SK-N-SH (cell line): ENCODE measurements at regions not wholly inside any gene's neighbourhood (a gene's known extent, or its start where the extent isn't known, plus 50 kb on each side); places are given as distances from the start of the nearest gene placed in this dataset.
A peak's percentile ranks its signal among the peaks of the same experiment; 100 is the strongest.
"Not testable (repeated sequence)": the region's sequence is repeated elsewhere in the genome, so short reads cannot be mapped to it uniquely, and the experiment has no call there.

ENCODE experiments used
- CTCF ChIA-PET: fragments of 300-600, 350-600 bp; formaldehyde crosslinking; extraction: SDS; loops from one replicate; lab custom pipeline; 2021; lab: Yijun Ruan, JAX
- POLR2A ChIA-PET: fragments of 350-600 bp; sonication (Branson Sonifier 250); formaldehyde crosslinking; extraction: SDS; loops from one replicate; lab custom pipeline; 2020; ENCODE audit warnings: antibody characterized with exemption, inconsistent platforms; lab: Yijun Ruan, JAX
- DNase-seq: peaks from one replicate; pipeline ENCODE4 v3.0.0; 2012
- H2AFZ ChIP-seq: fragments of 200-600 bp; sonication (generic); 2 replicates; pipeline ENCODE4 v1.8.1; 2016; ENCODE audit warnings: antibody characterized with exemption, mild to moderate bottlenecking, low read depth
- H3F3A ChIP-seq: fragments of 200-600 bp; sonication (generic); replicated peaks from 2 replicates; pipeline ENCODE3; 2016; ENCODE audit warnings: antibody characterized with exemption, mild to moderate bottlenecking; ENCODE audit not compliant: insufficient read depth
- H3K27ac ChIP-seq, 2 experiments: fragments of 200-500 bp in 1 of 2; fragments of 200-600 bp in 1 of 2; sonication (Bioruptor generic) in 1 of 2; sonication (generic), shearing (Covaris generic) in 1 of 2; 2 replicates each; pipeline versions ENCODE4 v1.5.1 to v1.6.1; 2014 to 2016; ENCODE audit warnings: low read depth in 2 of 2, inconsistent platforms in 1 of 2, low read length in 1 of 2, mild to moderate bottlenecking in 1 of 2, mixed read lengths in 1 of 2
- H3K27me3 ChIP-seq: fragments of 200-600 bp; sonication (generic), shearing (Covaris generic); 2 replicates; pipeline ENCODE4 v1.6.1; 2016; ENCODE audit warnings: mixed run types; ENCODE audit not compliant: insufficient read depth
- H3K36me3 ChIP-seq, 2 experiments: fragments of 200-500 bp in 1 of 2; fragments of 200-600 bp in 1 of 2; sonication (Bioruptor generic) in 1 of 2; sonication (generic) in 1 of 2; replicated peaks in 1 of 2; 2 replicates each; pipeline versions ENCODE3 to v1.5.1; 2014 to 2016; ENCODE audit warnings: low read length in 1 of 2, mild to moderate bottlenecking in 1 of 2; ENCODE audit not compliant: insufficient read depth in 2 of 2, control insufficient read depth in 1 of 2
- H3K4me1 ChIP-seq, 2 experiments: fragments of 200-500 bp in 1 of 2; fragments of 200-600 bp in 1 of 2; sonication (Bioruptor generic) in 1 of 2; sonication (generic), shearing (Covaris generic) in 1 of 2; 2 replicates each; pipeline versions ENCODE4 v1.5.1 to v1.6.1; 2014 to 2016; ENCODE audit warnings: low read depth in 1 of 2, low read length in 1 of 2, mixed run types in 1 of 2; ENCODE audit not compliant: insufficient read depth in 2 of 2, control insufficient read depth in 1 of 2
- H3K4me2 ChIP-seq: fragments of 200-600 bp; sonication (generic), shearing (Covaris generic); 2 replicates; pipeline ENCODE4 v1.6.1; 2017; ENCODE audit warnings: mixed run types
- H3K4me3 ChIP-seq, 2 experiments: fragments of 200-500 bp in 1 of 2; fragments of 200-600 bp in 1 of 2; sonication (Bioruptor generic) in 1 of 2; sonication (generic), shearing (Covaris generic) in 1 of 2; 2 replicates each; pipeline versions ENCODE4 v1.5.1 to v1.8.1; 2014 to 2016; ENCODE audit warnings: low read depth in 2 of 2, inconsistent platforms in 1 of 2, low read length in 1 of 2, mild to moderate bottlenecking in 1 of 2, mixed read lengths in 1 of 2, moderate library complexity in 1 of 2
- H3K79me2 ChIP-seq: fragments of 200-600 bp; sonication (generic); 2 replicates; pipeline ENCODE4 v1.8.1; 2017; ENCODE audit warnings: mild to moderate bottlenecking; ENCODE audit not compliant: insufficient read depth
- H3K9ac ChIP-seq: fragments of 200-600 bp; sonication (generic); 2 replicates; pipeline ENCODE4 v1.6.1; 2017; ENCODE audit warnings: mixed run types
- H3K9me2 ChIP-seq: fragments of 200-600 bp; sonication (generic); 2 replicates; pipeline ENCODE4 v1.6.1; 2017; ENCODE audit warnings: mixed run types
- H3K9me3 ChIP-seq: fragments of 200-600 bp; sonication (generic); 2 replicates; pipeline ENCODE4 v1.6.1; 2017; ENCODE audit warnings: mixed run types, mild to moderate bottlenecking, moderate library complexity
- H4K20me1 ChIP-seq: fragments of 200-600 bp; sonication (generic); 2 replicates; pipeline ENCODE4 v1.6.1; 2017; ENCODE audit warnings: mild to moderate bottlenecking, mixed run types; ENCODE audit not compliant: insufficient read depth
- CHD2 ChIP-seq: fragments of 150-350 bp; IDR thresholded peaks from 2 replicates; pipeline ENCODE4 v1.6.1; 2018; ENCODE audit warnings: low read length; ENCODE audit not compliant: partially characterized antibody
- CTCF ChIP-seq: fragments of 200-600 bp; sonication (generic); IDR thresholded peaks from 2 replicates; pipeline ENCODE4 v1.6.1; 2017; ENCODE audit warnings: antibody characterized with exemption, mild to moderate bottlenecking, moderate library complexity
- ELF1 ChIP-seq: IDR thresholded peaks from 2 replicates; pipeline ENCODE4 v1.4.0; 2012
- FOSL2 ChIP-seq: IDR thresholded peaks from 2 replicates; pipeline ENCODE4 v1.4.0; 2012; ENCODE audit warnings: low read depth, mild to moderate bottlenecking, moderate library complexity, borderline replicate concordance
- FOXM1 ChIP-seq: IDR thresholded peaks from 2 replicates; pipeline ENCODE4 v1.4.0; 2012; ENCODE audit warnings: low read depth, mild to moderate bottlenecking
- JUND ChIP-seq: IDR thresholded peaks from 2 replicates; pipeline ENCODE4 v1.4.0; 2012
- MEF2A ChIP-seq: IDR thresholded peaks from 2 replicates; pipeline ENCODE4 v1.4.0; 2012; ENCODE audit warnings: low read depth, borderline replicate concordance
- NFIC ChIP-seq: IDR thresholded peaks from 2 replicates; pipeline ENCODE4 v1.4.0; 2012; ENCODE audit warnings: borderline replicate concordance
- NRF1 ChIP-seq: IDR thresholded peaks from 2 replicates; pipeline ENCODE4 v1.6.1; 2012; ENCODE audit warnings: low read depth, mild to moderate bottlenecking, low read length
- PBX3 ChIP-seq: IDR thresholded peaks from 2 replicates; pipeline ENCODE4; 2012
- RAD21 ChIP-seq: IDR thresholded peaks from 2 replicates; pipeline ENCODE4 v1.6.1; 2012; ENCODE audit warnings: mild to moderate bottlenecking, low read length
- RCOR1 ChIP-seq: fragments of 150-350 bp; IDR thresholded peaks from 2 replicates; pipeline ENCODE4 v1.6.1; 2017; ENCODE audit warnings: antibody characterized with exemption, low read length
- REST ChIP-seq: IDR thresholded peaks from 2 replicates; pipeline ENCODE4 v1.6.1; 2012; ENCODE audit warnings: mild to moderate bottlenecking, low read depth, low read length, moderate library complexity
- RFX5 ChIP-seq: IDR thresholded peaks from 2 replicates; pipeline ENCODE4 v1.6.1; 2012; ENCODE audit warnings: mild to moderate bottlenecking, improper control_type of control experiment, low read length
- RXRA ChIP-seq: IDR thresholded peaks from 2 replicates; pipeline ENCODE4 v1.4.0; 2012; ENCODE audit warnings: low read depth, mild to moderate bottlenecking, borderline replicate concordance
- SMC3 ChIP-seq: IDR thresholded peaks from 2 replicates; pipeline ENCODE4 v1.6.1; 2012; ENCODE audit warnings: low read depth, low read length, improper control_type of control experiment
- TAF1 ChIP-seq: IDR thresholded peaks from 2 replicates; pipeline ENCODE4 v1.6.1; 2012; ENCODE audit warnings: low read depth, mild to moderate bottlenecking, low read length, moderate library complexity, borderline replicate concordance
- TCF12 ChIP-seq: IDR thresholded peaks from 2 replicates; pipeline ENCODE4 v1.4.0; 2012
- YY1 ChIP-seq: IDR thresholded peaks from 2 replicates; pipeline ENCODE4 v1.4.0; 2012; ENCODE audit warnings: low read depth, mild to moderate bottlenecking
- ZBTB33 ChIP-seq: IDR thresholded peaks from 2 replicates; pipeline ENCODE4 v1.4.0; 2012; ENCODE audit warnings: low read depth, borderline replicate concordance
- WGBS: methylation state at CpG from one replicate; pipeline ENCODE4 v1.1.6; 2017; ENCODE audit warnings: low lambda C conversion rate; 5-methylcytosine and 5-hydroxymethylcytosine counted together

GRCh38 chr9:42377530-42378417 is 194.3 kb downstream of the SPATA31A6 start:
- H3K9me2 ChIP-seq, H3K27me3 ChIP-seq, H3K27ac ChIP-seq, H3K9ac ChIP-seq, H3K9me3 ChIP-seq, H3K4me3 ChIP-seq, H3K4me1 ChIP-seq, H2AFZ ChIP-seq, POLR2A ChIA-PET, DNase-seq, H3K79me2 ChIP-seq, H4K20me1 ChIP-seq, H3K4me2 ChIP-seq, H3K36me3 ChIP-seq, H3F3A ChIP-seq, CTCF ChIA-PET: not testable (repeated sequence)
- WGBS = 23% methylated on average over 23 of the region's 23 CpGs
- 0 out of 2 replicates have a peak, but pooled peaks have one; percentile 19 for TF ChIP-seq RAD21
- TF ChIP-seq CTCF = peak; percentile 31

GRCh38 chr9:42378418-42378815 is 195.0 kb downstream of the SPATA31A6 start:
- H3K27me3 ChIP-seq = peaks cover 4% of the 10 kb centered on the region; the same call in 1 of the 2 replicates
- ChIA-PET POLR2A (no interaction called here), CTCF (no interaction called here)
- H3K9me2 ChIP-seq = no peaks in the 10 kb centered on the region
- no peaks in the 10 kb centered on the region for H3K36me3 ChIP-seq
- DNase-seq = no peak
- H3F3A ChIP-seq = no peaks in the 10 kb centered on the region
- H3K9me3 ChIP-seq = no peaks in the 10 kb centered on the region
- no peaks in the 10 kb centered on the region for H3K79me2 ChIP-seq
- H3K27ac ChIP-seq = no peak overlapping the region
- H3K4me3 ChIP-seq = no peak overlapping the region
- H2AFZ ChIP-seq = no peak overlapping the region
- 20% methylated on average over 2 of the region's 2 CpGs for WGBS
- H3K4me1 ChIP-seq = no peaks in the 10 kb centered on the region
- H4K20me1 ChIP-seq = no peaks in the 10 kb centered on the region
- H3K9ac ChIP-seq = no peak overlapping the region
- H3K4me2 ChIP-seq = no peak overlapping the region
- TF ChIP-seq RAD21 (no peak), RXRA (no peak), ELF1 (no peak), ZBTB33 (no peak), TAF1 (no peak), YY1 (no peak), CHD2 (no peak), FOXM1 (no peak), PBX3 (no peak), MEF2A (no peak), REST (no peak), TCF12 (no peak), RCOR1 (no peak), JUND (no peak), FOSL2 (no peak), SMC3 (no peak), RFX5 (no peak), NFIC (no peak), NRF1 (no peak)
